HepG2 (cell line): ENCODE measurements at regions not wholly inside any gene's neighbourhood (a gene's known extent, or its start where the extent isn't known, plus 50 kb on each side); places are given as distances from the start of the nearest gene placed in this dataset.

ENCODE experiments used
- EED ChIP-seq: sonication (generic); formaldehyde crosslinking; IDR thresholded peaks from 2 replicates; pipeline ENCODE4 v1.5.0; 2020; ENCODE audit warnings: mild to moderate bottlenecking, missing genetic modification reagents
- FOXM1 ChIP-seq: sonication (generic); formaldehyde crosslinking; IDR thresholded peaks from 2 replicates; pipeline ENCODE4 v1.5.0; 2020; ENCODE audit warnings: missing genetic modification reagents
- HNRNPUL1 ChIP-seq: fragments of 200-400 bp; formaldehyde crosslinking; IDR thresholded peaks from 2 replicates; pipeline ENCODE4 v1.6.1; 2017; ENCODE audit warnings: low read depth, mild to moderate bottlenecking, low read length, moderate library complexity
- IRX3 ChIP-seq: sonication (generic); formaldehyde crosslinking; IDR thresholded peaks from 2 replicates; pipeline ENCODE4 v1.8.1; 2023; ENCODE audit warnings: mild to moderate bottlenecking, low read depth, missing genetic modification reagents, borderline replicate concordance
- ISX ChIP-seq: sonication (generic); formaldehyde crosslinking; conservative IDR thresholded peaks from 2 replicates; pipeline ENCODE4 v1.5.0; 2020; ENCODE audit warnings: missing genetic modification reagents
- JUND ChIP-seq: sonication (generic); formaldehyde crosslinking; IDR thresholded peaks from 2 replicates; pipeline ENCODE4 v1.8.0; 2022; ENCODE audit warnings: mild to moderate bottlenecking, missing genetic modification reagents
- MIXL1 ChIP-seq: IDR thresholded peaks from 2 replicates; pipeline ENCODE4 v1.6.1; 2016
- NR3C1 ChIP-seq: sonication (generic); formaldehyde crosslinking; IDR thresholded peaks from 2 replicates; pipeline ENCODE4 v1.4.0; 2020; ENCODE audit warnings: missing genetic modification reagents
- RXRB ChIP-seq: IDR thresholded peaks from 2 replicates; pipeline ENCODE4 v1.6.1; 2016; ENCODE audit warnings: borderline replicate concordance, missing genetic modification reagents, missing compliant biosample characterization
- SSRP1 ChIP-seq: IDR thresholded peaks from 2 replicates; pipeline ENCODE4 v1.6.1; 2016; ENCODE audit warnings: control low read depth
- TCF7L2 ChIP-seq: IDR thresholded peaks from 2 replicates; pipeline ENCODE4 v1.6.1; 2011; ENCODE audit warnings: mild to moderate bottlenecking, low read depth, low read length, moderate library complexity
- U2AF2 ChIP-seq: fragments of 200-400 bp; formaldehyde crosslinking; IDR thresholded peaks from 2 replicates; pipeline ENCODE4 v1.6.1; 2017; ENCODE audit warnings: low read depth, mild to moderate bottlenecking, low read length
- ZFP41 ChIP-seq: sonication (generic); formaldehyde crosslinking; IDR thresholded peaks from 2 replicates; pipeline ENCODE4 v1.4.0; 2020; ENCODE audit warnings: mild to moderate bottlenecking, missing genetic modification reagents, borderline replicate concordance
- ZNF317 ChIP-seq: sonication (generic); formaldehyde crosslinking; IDR thresholded peaks from 2 replicates; pipeline ENCODE4 v1.5.0; 2020; ENCODE audit warnings: mild to moderate bottlenecking, missing genetic modification reagents
- ZNF33B ChIP-seq: sonication (generic); formaldehyde crosslinking; IDR thresholded peaks from 2 replicates; pipeline ENCODE4 v1.5.1; 2020; ENCODE audit warnings: mild to moderate bottlenecking, missing genetic modification reagents
- ZNF546 ChIP-seq: sonication (generic); formaldehyde crosslinking; conservative IDR thresholded peaks from 2 replicates; pipeline ENCODE4 v1.8.1; 2023; ENCODE audit warnings: mild to moderate bottlenecking, missing genetic modification reagents
- ZNF552 ChIP-seq: sonication (generic); formaldehyde crosslinking; IDR thresholded peaks from 2 replicates; pipeline ENCODE4 v1.9.0; 2022; ENCODE audit warnings: missing genetic modification reagents, mild to moderate bottlenecking, borderline replicate concordance
- TF ChIP-seq, protein P1 (sequence below): sonication (generic); formaldehyde crosslinking; IDR thresholded peaks from 2 replicates; pipeline ENCODE4 v1.9.0; 2021; ENCODE audit warnings: missing genetic modification reagents, borderline replicate concordance
- TF ChIP-seq, protein P2 (sequence below): sonication (generic); formaldehyde crosslinking; IDR thresholded peaks from 2 replicates; pipeline ENCODE4 v1.4.0; 2020; ENCODE audit warnings: missing genetic modification reagents, mild to moderate bottlenecking, borderline replicate concordance
- TF ChIP-seq, protein P3 (sequence below): sonication (generic); formaldehyde crosslinking; IDR thresholded peaks from 2 replicates; pipeline ENCODE4 v1.8.0; 2023; ENCODE audit warnings: mild to moderate bottlenecking, missing genetic modification reagents
- TF ChIP-seq, protein P4 (sequence below): IDR thresholded peaks from 2 replicates; pipeline ENCODE4 v1.6.1; 2012; ENCODE audit warnings: low read length, improper control_type of control experiment
- TF ChIP-seq, protein P5 (sequence below): sonication (generic); formaldehyde crosslinking; IDR thresholded peaks from 2 replicates; pipeline ENCODE4 v1.8.1; 2023; ENCODE audit warnings: missing genetic modification reagents, mild to moderate bottlenecking, borderline replicate concordance
- TF ChIP-seq, protein P6 (sequence below): sonication (generic); formaldehyde crosslinking; IDR thresholded peaks from 2 replicates; pipeline ENCODE4 v1.8.1; 2023; ENCODE audit warnings: mild to moderate bottlenecking, missing genetic modification reagents

DNA sequence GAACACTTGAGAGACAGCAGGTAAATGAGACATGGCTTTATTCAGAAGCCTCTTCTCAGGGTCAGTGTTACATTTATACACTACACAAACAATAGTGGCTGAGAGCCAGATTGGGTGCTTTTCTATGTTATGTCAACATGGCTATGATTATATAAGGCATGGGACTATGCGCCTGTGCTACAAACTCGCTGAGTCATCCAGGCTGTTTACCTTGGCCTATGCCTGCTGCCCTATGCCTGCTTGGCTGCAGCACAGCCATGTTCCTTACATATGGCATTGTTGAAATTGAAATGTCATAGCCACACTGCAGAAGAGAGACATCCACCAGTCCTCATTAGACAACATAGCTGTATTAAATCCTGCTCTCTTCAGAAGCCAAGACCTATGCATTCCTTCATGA is 236.3 kb upstream of the NWD2 start (continued):
- peak; percentile 76; the same call in 1 of the 2 replicates for TF ChIP-seq SSRP1 (CRISPR knock-in tag)
- TF ChIP-seq NR3C1 (CRISPR knock-in tag) = no peak
- no peak for TF ChIP-seq ZNF546 (CRISPR knock-in tag)
- TF ChIP-seq, protein P1, sequence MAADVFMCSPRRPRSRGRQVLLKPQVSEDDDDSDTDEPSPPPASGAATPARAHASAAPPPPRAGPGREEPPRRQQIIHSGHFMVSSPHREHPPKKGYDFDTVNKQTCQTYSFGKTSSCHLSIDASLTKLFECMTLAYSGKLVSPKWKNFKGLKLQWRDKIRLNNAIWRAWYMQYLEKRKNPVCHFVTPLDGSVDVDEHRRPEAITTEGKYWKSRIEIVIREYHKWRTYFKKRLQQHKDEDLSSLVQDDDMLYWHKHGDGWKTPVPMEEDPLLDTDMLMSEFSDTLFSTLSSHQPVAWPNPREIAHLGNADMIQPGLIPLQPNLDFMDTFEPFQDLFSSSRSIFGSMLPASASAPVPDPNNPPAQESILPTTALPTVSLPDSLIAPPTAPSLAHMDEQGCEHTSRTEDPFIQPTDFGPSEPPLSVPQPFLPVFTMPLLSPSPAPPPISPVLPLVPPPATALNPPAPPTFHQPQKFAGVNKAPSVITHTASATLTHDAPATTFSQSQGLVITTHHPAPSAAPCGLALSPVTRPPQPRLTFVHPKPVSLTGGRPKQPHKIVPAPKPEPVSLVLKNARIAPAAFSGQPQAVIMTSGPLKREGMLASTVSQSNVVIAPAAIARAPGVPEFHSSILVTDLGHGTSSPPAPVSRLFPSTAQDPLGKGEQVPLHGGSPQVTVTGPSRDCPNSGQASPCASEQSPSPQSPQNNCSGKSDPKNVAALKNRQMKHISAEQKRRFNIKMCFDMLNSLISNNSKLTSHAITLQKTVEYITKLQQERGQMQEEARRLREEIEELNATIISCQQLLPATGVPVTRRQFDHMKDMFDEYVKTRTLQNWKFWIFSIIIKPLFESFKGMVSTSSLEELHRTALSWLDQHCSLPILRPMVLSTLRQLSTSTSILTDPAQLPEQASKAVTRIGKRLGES = no peak
- TF ChIP-seq, protein P2, sequence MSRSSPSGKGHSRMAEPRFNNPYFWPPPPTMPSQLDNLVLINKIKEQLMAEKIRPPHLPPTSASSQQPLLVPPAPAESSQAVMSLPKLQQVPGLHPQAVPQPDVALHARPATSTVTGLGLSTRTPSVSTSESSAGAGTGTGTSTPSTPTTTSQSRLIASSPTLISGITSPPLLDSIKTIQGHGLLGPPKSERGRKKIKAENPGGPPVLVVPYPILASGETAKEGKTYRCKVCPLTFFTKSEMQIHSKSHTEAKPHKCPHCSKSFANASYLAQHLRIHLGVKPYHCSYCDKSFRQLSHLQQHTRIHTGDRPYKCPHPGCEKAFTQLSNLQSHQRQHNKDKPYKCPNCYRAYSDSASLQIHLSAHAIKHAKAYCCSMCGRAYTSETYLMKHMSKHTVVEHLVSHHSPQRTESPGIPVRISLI = no peak
- TF ChIP-seq ZNF552 (CRISPR knock-in tag) = no peak
- 0 out of 2 replicates have a peak, but pooled peaks have one; percentile 58 for TF ChIP-seq MIXL1 (CRISPR knock-in tag)
- peak; percentile 85 for TF ChIP-seq RXRB (CRISPR knock-in tag)
- TF ChIP-seq, protein P3, sequence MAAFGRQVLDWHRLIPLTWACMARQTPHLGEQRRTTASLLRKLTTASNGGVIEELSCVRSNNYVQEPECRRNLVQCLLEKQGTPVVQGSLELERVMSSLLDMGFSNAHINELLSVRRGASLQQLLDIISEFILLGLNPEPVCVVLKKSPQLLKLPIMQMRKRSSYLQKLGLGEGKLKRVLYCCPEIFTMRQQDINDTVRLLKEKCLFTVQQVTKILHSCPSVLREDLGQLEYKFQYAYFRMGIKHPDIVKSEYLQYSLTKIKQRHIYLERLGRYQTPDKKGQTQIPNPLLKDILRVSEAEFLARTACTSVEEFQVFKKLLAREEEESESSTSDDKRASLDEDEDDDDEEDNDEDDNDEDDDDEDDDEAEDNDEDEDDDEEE (CRISPR knock-in tag) = no peak
- TF ChIP-seq, protein P4, sequence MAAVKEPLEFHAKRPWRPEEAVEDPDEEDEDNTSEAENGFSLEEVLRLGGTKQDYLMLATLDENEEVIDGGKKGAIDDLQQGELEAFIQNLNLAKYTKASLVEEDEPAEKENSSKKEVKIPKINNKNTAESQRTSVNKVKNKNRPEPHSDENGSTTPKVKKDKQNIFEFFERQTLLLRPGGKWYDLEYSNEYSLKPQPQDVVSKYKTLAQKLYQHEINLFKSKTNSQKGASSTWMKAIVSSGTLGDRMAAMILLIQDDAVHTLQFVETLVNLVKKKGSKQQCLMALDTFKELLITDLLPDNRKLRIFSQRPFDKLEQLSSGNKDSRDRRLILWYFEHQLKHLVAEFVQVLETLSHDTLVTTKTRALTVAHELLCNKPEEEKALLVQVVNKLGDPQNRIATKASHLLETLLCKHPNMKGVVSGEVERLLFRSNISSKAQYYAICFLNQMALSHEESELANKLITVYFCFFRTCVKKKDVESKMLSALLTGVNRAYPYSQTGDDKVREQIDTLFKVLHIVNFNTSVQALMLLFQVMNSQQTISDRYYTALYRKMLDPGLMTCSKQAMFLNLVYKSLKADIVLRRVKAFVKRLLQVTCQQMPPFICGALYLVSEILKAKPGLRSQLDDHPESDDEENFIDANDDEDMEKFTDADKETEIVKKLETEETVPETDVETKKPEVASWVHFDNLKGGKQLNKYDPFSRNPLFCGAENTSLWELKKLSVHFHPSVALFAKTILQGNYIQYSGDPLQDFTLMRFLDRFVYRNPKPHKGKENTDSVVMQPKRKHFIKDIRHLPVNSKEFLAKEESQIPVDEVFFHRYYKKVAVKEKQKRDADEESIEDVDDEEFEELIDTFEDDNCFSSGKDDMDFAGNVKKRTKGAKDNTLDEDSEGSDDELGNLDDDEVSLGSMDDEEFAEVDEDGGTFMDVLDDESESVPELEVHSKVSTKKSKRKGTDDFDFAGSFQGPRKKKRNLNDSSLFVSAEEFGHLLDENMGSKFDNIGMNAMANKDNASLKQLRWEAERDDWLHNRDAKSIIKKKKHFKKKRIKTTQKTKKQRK = no peak
- peak; percentile 90 for TF ChIP-seq JUND
- TF ChIP-seq U2AF2 = no peak
- TF ChIP-seq ZNF33B (CRISPR knock-in tag) = no peak
- TF ChIP-seq ZNF317 = peak; percentile 88
- TF ChIP-seq, protein P5, sequence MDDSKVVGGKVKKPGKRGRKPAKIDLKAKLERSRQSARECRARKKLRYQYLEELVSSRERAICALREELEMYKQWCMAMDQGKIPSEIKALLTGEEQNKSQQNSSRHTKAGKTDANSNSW = no peak; the same call in 1 of the 2 replicates
- TF ChIP-seq ZFP41 (CRISPR knock-in tag) = no peak
- TF ChIP-seq EED = no peak
- no peak for TF ChIP-seq IRX3 (CRISPR knock-in tag)
- TF ChIP-seq TCF7L2 = no peak
- TF ChIP-seq FOXM1 (CRISPR knock-in tag) = no peak
- no peak for TF ChIP-seq HNRNPUL1
- TF ChIP-seq ISX (CRISPR knock-in tag) = no peak
- TF ChIP-seq, protein P6, sequence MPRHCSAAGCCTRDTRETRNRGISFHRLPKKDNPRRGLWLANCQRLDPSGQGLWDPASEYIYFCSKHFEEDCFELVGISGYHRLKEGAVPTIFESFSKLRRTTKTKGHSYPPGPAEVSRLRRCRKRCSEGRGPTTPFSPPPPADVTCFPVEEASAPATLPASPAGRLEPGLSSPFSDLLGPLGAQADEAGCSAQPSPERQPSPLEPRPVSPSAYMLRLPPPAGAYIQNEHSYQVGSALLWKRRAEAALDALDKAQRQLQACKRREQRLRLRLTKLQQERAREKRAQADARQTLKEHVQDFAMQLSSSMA (CRISPR knock-in tag) = no peak
